ENCODE measurements at regions not wholly inside any gene's neighbourhood (a gene's known extent, or its start where the extent isn't known, plus 50 kb on each side); places are given as distances from the start of the nearest gene placed in this dataset.
"Not testable (repeated sequence)": the region's sequence is repeated elsewhere in the genome, so short reads cannot be mapped to it uniquely, and the experiment has no call there.

DNA sequence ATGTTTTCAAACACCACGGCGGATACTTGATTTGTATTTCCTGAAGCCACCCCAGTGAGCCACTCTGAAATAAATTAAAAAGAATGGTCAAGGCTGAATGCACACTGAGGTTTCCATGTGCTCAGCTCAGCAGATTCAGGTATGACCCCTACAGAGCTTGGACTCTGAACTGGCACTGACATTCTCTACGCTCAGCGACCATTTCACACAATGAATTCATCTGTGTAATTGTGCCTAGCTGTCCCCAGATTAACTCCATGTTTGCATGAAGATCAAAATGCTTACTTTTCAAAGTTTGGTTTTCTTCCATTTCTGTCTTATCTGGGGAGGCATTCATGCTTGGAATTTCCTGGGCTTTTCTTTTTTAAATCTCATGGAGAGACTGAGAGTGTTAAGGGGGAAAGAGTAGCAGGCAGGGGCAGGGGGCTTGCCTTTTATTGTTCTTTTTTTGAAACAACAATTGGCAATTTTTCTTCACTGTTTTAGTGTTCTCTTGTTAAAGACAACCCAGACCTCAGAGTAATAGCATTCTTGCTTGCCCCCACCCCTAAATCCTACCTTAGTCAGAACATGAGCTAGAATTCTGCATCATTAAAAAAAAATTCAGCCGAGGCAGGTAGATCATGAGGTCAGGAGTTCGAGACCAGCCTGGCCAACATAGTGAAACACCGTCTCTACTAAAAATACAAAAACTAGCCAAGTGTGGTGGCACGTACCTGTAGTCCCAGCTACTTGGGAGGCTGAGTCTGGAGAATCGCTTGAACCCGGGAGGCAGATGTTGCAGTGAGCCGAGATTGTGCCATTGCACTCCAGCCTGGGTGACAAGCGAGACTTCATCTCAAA lies 85.5 kb upstream of the HNF1B start:
- DNase-seq (ENCODE audit: low spot score in 2 of 2): no peak
- no peak for FAIRE-seq

DNA sequence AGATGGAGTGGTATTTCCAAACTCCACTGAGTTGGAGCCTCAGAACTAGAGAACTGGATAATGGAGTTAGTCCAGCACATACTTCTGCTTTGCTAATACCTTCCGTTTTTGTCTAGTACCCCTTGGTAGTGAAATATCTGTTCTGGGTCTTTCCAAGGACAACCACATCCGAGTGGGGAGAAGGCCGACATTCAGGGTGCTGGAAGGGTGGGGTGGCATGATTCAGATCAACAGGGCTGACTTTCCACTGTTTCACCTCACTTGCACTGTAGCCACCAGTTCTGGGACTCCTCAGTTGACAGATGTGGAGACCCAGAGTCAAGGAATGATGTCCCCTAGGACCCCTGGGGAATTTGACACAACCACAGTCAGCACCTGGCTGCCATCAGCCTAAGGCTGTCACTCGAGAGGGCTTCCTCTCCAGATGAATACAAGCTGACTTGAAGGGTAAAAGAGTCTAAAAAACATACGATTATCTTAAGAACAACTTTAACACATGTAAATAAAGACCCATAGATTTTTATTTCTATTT lies 84.8 kb upstream of the HNF1B start:
- no peak for DNase-seq (ENCODE audit: low spot score in 2 of 2)
- no peak for FAIRE-seq

DNA sequence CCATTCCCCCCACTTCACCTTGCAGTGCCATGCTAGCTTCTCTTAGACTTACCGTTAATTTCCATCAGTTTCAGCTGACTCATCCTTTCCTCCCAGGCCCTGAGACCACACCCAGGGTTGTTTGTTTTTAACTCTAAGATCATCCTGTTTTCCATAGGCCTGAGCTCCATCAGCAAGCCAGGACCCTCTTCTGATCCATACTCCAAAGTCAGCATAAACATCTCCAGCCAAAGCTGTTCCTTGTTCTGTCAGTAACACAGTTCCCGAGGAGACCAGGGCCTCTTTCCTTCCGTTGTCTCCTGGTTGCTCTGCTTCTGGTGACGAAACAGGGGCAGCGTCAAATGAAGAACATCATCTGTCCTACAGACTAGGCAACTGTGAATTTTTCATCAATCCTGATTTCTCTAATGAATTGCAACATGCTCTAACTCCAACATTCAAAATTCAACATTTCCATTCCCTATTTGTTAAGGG lies 83.8 kb upstream of the HNF1B start:
- FAIRE-seq: no peak
- DNase-seq (ENCODE audit: low spot score in 2 of 2): no peak

DNA sequence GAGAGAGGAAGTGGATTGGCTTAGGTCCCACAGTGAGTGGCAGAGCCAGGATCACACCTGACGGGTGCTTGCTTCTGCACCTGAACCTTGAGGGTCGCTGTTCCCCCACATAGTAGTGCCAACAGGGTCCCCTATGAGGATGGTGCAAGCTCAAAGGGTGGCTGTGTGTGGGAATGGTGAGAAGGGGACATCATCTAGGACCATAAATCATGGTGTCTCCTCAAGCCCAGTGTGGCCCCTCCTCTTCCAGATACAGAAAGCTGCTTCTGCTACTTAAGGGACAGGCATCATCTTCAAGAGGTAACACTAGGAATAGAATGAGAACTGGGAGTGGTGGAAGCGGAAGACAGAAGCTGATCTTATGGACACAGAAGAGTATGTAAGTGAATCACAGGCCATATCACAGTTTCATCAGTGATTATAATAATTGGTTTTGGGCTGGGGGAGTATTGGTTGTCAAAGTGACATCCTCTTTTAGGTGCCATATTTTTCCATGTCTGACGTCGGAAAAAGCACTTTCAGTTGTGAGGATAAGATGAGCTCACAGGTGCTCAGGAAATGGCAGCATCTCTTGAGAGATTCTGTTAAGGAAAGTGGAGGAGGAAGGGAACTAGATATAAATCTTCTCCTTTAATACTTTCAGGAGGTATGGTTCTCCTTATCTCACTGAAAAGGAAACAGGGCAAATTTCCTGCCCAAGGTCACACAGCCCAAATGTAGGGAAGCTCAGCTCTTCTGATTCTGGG lies 83.2 kb upstream of the HNF1B start:
- FAIRE-seq: no peak

DNA sequence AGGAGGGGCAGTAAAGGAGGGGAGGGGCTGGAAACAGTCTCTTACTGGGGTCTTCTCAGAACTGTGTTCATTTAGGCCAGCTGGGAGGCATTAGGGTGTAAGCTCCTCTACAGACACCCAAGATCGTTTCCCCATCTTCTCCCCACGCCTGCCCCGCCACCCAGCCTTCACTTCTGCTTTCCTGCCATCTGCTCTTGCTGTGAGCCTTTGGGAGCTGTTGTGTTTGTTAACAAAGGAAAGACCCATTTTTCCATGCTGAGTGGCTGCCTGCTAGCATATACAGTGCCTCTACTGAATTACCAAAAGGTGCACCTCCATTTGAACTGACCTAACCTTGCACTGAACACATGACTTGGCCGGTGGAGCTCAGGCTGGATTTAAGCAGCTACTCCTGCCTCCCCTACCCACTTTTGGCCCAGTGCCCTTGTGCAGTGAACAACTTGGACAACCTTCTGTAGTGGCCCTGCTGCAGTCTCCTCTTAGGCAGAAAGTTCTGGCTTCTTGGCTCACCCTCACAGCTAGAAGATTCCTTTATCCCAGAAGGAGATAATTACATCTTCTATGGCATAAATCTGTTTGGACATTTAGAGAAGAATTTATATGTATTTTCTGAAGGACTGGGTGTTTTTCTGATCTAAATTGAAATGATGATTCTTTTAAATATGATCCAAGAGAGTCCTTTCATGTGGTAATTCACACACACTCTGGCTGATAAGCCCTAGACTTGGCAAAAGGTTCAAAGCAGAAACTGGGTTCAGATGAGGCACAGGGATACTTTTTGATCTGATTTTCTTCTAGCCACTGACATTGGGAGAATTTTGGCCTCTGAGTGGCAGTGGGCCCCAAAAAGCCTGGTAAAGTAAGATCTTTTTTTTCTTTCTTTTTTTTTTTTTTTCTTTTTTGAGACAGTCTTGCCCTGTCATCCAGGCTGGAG lies 81.9 kb upstream of the HNF1B start:
- DNase-seq (ENCODE audit: low spot score in 2 of 2) (no peak), FAIRE-seq (no peak)

More for the DNA sequence above, 83.2 kb upstream of the HNF1B start:
- DNase-seq (ENCODE audit: low spot score in 2 of 2): no peak

DNA sequence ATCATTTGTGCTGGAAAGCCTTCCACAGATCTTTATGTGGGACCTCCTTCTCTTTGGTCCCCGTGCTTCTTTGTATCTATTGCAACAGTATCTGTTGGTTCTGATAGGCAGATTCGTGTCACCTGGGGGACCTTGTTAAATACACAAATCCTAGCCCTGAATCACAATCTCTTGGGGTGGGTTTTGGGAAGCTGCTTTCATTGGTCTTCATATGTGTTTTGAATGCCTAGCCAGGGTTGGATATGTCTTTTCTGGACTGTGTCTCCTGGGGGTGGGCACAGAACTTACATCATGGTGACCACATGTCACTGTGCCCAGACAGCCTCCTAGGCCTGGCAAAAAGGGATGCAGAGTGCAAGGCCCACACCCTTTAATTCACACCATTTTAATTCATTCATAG lies 81.0 kb upstream of the HNF1B start:
- DNase-seq (ENCODE audit: low spot score in 2 of 2) (no peak), FAIRE-seq (no peak)

DNA sequence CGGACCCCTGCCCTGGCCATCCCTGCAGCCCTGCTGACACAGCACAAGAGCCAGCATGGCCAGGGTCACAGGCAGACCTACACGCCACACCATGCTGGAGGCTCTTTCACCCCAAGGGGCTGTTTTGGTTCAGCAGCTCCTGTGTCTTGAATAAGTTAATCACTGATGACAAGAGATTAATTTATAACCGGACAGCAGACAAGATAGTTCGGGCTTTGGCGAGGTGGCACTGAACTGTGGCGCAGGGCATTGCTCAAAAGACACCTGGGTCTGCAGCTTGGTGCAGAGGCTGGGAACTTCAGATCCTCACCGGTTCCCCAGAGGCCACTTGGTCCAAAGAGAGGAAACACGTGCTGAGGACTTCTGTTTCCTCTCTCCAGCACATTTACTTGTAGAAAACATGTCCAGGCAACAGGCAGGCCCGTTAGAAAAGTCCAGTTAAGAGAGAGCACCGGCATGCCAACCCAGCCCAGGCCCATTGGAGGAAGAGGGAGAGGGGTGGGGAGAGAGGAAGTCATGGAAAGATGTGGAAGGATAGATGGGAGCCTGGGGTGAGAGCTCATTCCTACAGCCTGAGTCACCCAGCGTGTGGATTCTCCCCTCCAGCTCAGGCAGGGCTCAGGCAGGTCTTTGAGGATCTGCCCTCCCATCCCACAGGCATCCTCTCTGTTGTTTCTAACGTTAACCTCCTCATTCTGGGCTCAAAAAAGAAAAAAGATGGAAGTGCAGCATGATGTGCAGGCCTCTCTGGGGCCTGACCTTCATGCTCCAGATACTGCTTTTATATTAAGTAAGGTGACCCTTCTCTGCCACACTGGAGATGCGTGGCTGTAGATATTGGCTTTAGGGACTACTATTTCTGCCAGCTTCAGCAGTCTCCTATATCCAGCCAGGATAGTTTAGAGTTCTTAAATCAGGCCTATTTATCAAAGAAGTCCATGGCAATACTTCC lies 80.0 kb upstream of the HNF1B start:
- no peak for DNase-seq (ENCODE audit: low spot score in 2 of 2)

DNA sequence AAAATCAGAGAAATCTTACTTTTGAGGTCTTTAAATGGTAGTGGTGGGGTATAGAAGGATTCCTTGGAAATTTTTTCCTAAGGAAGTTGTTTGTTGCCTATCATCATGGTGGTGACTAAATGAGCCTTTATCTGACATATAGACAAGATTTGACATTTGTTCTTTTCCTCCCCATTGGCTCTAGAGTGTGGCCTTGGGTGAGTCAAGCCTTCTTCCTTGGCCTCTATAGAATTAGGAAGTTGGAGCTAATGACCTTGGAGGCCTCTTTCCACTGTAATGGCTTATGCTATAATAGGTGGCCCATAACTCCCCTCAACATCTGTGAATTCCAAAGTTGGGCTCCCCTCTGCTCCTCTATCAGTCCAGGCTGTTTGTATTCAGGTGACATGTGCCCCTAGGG lies 79.1 kb upstream of the HNF1B start:
- FAIRE-seq: no peak
- no peak for DNase-seq (ENCODE audit: low spot score in 2 of 2)

More for the DNA sequence above, 80.0 kb upstream of the HNF1B start:
- no peak for FAIRE-seq

DNA sequence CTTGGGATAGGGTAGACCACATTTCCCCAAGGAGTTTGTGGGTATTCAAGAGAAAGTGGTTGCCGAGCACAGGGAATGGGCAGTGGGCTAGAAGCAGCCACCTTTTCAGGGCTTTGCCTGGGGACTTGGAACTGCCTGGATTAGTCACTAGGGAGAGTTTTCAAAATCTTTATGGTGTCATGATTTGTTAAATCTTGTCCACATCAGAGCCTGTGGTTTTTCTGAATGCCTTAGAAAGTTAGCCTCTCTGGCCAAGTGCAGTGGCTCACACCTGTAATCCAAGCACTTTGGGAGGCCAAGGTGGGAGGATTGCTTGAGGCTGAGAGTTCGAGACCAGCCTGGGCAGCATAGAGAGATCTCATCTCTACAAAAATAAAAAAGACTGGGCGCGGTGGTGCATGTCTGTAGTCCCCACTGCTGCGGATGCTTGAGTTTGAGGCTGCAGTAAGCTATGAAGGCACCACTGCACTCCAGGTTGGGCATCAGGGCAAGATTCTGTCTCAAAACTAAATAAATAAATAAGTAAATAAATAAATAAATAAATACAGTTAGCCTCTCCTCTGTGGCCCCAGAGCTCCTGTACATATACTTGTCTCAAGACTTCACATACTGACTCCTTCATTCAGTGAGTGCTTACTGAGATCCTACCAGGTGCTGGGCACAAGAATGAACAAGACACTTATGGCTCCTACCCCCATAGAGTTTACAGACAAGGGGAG lies 76.3 kb upstream of the HNF1B start:
- FAIRE-seq: no peak

DNA sequence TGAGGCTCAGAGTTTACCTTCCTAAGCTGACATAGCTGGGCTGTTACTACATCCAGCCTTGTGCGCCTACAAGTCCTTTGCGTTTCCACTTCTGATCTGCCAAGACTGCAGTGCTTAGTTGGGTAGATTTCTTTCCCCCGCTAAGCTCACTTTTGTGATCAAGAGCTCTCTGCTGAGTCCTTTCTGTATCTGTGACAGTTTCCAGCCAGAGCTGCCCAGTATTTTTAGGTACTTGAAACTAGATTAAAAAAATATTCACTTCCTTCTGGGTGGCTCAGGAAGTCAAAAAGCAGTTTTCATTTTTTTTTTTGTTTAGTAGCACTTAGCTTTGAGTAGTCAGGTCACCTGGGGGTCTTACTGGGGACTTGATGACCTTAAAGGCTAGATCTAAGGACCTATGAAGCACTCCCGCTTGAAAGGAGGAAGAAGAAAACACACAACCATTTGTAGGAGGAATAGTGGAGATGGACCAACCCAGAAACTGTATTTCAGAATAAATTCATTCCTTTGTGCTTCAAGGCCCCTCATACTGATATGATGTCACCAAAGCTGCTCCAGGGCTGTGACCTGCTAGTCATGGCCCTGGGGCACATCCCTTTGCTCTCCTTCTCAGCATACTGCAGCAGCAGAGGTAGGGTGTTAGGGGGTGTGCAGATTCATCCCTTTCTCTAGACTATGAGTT lies 75.6 kb upstream of the HNF1B start:
- DNase-seq (ENCODE audit: low spot score in 2 of 2): no peak
- FAIRE-seq: no peak

More for the DNA sequence above, 76.3 kb upstream of the HNF1B start:
- no peak for DNase-seq (ENCODE audit: low spot score in 2 of 2)

DNA sequence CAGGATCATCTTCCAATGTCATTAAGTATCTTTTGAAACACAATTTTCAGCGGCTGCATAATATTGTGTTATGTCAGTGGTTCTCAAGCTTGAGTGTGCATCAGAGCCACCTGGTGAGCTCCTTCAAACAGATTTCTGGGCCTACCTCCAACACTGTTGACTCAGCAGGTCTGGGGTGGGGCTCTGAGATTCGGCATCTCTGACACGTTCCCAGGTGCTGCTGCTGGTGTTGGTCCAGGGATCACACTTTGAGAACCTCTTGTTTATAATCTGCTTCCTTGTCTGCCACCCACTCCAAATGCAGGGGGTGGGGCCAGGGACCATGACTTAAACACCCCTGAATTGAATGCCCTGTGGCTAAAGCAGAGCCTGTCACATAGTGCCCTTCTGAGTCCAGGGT lies 73.8 kb upstream of the HNF1B start:
- FAIRE-seq (no peak), DNase-seq (ENCODE audit: low spot score in 2 of 2) (no peak)

DNA sequence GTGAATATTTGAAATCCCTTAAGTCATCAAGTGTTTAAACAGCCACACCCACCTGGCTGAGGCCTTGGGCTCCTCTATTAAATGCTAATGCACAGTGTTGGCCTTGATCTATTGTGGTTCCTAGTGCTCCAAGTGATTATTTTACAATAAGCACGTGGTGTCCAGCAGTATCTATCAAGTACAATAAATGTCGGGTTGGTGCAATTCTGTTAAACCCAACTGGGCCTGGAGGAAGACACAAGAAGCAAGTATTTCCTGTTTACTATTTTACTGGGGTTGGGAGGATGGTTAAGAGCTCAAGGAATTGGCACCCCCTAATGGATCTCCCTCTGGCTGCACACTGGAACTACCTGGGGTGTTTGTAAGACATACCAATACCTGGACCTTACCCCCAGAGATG lies 72.1 kb upstream of the HNF1B start:
- DNase-seq (ENCODE audit: low spot score in 2 of 2) (no peak), FAIRE-seq (no peak)

DNA sequence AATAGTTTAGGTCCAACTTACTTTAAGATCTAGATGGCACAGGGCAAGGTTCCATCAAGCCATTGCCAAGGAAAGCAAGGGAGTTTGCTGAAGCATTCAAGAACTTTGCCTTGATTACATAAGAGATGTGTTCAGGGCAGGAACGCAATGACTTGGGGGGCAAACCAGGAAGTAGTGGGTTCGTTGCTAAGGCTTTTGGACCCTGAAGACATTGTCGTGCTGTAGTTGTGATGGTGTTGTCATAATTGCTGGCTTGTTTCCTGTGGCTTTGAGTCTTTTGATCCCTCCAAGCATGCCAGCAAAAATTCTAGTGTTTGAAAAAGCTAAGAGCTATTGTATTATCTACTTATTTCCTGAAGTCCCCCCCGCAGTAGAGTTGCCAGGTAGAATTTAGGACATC lies 70.7 kb upstream of the HNF1B start:
- FAIRE-seq (no peak), DNase-seq (ENCODE audit: low spot score in 2 of 2) (no peak)

DNA sequence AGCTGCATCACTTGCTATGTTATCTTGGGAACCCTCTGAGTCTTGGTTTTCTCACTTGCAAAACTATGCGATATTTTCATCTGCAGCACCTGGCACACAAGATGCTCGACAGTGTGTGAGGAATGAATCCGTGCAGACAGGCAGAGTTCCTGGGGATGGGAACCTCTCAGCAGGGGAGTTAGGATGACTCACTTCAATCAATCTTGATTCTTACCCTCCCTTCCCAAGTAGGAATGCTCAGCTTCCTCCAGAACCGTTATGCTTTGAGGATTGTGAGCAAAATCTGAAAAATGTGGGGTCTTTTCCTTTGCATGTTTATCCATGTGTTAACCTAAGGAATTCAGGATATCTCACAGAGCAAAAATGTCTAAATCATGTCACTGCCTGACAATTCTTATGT lies 68.9 kb upstream of the HNF1B start:
- no peak for FAIRE-seq

DNA sequence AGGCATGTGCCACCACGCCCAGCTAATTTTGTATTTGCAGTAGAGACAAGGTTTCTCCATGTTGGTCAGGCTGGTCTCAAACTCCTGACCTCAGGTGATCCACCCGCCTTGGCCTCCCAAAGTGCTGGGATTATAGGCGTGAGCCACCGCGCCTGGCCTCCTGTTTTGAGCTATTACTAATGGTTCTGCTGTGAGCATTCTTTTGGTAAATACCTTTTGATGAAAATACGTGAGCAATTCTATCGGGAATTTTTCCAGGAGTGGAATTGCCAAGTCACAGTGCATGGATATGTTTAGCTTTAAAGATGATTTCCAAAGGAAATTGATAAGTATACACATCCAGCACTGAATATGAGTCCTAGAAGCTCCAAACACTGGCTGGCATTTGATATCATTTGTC lies 64.0 kb upstream of the HNF1B start:
- not testable (repeated sequence) for FAIRE-seq; DNase-seq (ENCODE audit: low spot score in 2 of 2)

More for the DNA sequence above, 68.9 kb upstream of the HNF1B start:
- no peak for DNase-seq (ENCODE audit: low spot score in 2 of 2)

DNA sequence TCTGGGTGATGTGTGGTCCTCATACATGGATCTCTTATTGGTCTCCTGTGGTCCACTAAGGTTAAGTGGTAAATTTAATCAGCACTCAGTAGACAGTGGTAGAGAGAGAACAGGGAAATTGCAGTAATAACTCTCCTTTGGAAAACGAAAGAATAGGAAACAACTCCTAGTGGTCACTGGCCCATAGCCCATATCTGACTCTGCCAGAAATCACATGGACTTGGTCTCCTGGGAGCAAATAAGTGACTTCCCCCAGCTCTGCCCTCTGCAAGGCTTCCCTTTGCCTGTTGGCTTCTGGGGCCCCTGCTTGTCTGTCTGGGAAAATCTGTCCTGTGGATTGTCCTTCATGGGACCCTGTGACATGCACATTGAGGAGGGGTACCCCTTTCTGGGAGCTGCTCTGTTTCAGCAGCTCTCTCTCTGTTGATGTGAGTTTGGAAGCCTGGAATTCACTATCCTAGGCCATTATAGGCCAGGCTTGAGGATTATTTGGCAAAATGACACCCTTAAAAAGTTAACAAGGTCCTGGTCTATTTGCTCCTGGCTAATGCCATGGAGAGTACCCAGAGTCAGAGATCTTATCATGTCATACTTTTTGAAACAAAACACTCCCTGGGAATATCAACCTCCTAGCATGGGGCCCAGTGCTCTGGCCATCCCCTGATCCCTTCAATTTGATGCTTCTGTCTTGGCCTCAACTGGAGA lies 58.0 kb upstream of the HNF1B start:
- DNase-seq (ENCODE audit: low spot score in 2 of 2) (peak in 1 of 2 donors; percentile 6), FAIRE-seq (no peak)

DNA sequence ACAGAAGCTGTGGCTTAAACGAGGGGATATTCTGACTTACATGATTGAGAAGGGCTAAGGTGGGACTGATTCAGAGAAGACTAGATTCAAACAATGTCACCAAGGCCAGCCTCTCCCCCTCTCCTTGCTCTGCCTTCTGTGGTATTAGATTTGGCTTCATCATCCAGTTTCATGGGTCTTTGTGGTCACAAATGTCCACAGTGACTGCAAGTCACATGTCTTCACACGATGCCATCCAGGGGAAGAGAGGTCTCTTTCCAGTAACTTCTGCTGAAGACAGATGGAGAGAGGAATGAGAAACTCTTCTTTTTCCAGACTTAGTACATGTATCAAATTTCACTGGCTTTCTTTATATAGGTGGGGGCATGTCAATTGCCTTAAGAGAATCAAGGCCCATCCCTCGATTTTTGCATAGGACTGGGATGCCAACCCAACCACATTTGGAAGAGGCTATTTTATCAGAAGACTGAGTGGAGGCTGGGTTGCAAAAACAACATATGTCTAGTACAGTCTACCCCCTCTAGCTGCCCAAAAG lies 57.3 kb upstream of the HNF1B start:
- no peak for FAIRE-seq
- no peak for DNase-seq (ENCODE audit: low spot score in 2 of 2)

Measured in frontal cortex (tissue), 3 donors.